HFF-Myc (cell line): ENCODE measurements at regions not wholly inside any gene's neighbourhood (a gene's known extent, or its start where the extent isn't known, plus 50 kb on each side); places are given as distances from the start of the nearest gene placed in this dataset.

ENCODE experiments used
- DNase-seq: peaks from one replicate; pipeline ENCODE4 v3.0.0-alpha.2; 2011; ENCODE audit warnings: low read depth; ENCODE audit errors: extremely low read depth
- H3K4me3 ChIP-seq: replicated peaks from 2 replicates; pipeline ENCODE4 v1.5.1; 2011; ENCODE audit warnings: low read depth, mild to moderate bottlenecking, control low read depth, low read length
- CTCF ChIP-seq: IDR thresholded peaks from 2 replicates; pipeline ENCODE4 v1.5.1; 2012; ENCODE audit warnings: mild to moderate bottlenecking, low read depth, low read length, control low read depth; ENCODE audit errors: missing control alignments

DNA sequence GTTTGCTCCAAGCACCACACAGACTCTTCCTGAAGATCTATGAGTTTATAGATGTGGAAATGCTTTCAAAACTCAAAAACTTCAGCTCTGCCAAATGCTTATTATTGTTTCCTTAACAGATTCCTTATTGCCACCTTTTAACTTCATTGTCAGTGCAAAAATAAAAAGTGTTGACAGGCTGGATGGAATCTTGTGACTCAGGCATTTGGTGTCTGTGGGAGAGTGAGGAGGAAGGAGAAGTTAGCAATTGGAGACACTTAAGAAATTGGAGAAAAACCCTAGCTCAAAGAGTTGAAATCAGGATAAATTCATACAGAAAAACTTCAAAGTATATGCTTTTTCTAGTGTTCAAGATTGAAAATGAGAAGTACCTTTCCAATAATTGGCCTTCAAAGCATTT is 140.6 kb upstream of the PUM3 start:
- DNase-seq: no peak
- TF ChIP-seq CTCF: no peak
- no peak overlapping the region for H3K4me3 ChIP-seq

DNA sequence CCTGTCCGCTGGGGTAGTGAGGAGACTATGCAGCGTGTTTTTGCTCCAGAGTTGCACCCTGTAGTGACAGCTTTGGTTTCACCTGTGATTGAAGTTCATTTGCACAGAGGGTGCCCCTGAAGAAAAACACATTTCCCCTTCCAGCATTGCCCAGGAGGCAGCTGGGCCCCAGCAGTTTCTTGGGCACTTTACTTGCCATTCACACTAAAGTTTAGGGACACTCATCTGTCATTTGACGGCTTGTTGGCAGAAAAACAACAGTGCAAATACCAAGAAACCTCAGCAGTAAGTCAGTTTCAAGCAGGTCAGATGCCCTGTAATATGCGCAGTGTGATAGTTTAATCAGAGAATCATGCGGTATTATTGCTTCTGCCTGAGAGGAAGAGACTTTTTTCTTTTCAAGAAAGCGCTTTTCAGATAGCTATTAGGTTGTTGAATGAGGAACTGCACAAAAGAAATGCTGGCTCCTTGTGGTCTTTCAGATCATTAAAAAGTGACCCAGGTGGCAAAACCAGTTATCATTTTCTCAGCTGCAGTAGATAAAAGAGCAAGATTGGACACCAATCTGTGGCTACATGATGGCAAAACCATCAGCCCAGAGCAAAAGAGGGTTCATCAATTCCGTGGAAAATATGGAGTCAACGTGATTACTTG is 136.2 kb upstream of the PUM3 start:
- DNase-seq: no peak
- TF ChIP-seq CTCF: no peak
- no peak overlapping the region for H3K4me3 ChIP-seq

DNA sequence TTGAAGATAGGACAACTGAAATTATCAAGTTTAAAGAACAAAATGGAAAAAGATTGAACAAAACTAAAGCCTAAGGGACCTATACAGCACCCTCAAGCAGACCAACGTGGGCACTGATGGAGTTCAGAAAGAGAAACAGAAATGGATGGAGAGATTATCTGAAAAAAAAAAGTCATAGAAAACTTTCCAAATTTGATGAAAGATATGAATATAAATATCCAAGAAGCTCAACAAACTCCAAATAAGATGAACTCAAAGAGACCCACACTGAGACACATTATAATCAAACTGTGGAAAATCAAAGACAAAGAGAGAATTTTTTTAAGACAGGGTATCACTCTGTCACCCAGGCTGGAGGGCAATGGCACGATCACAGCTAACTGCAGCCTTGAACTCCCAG is 128.6 kb upstream of the PUM3 start:
- no peak for DNase-seq
- H3K4me3 ChIP-seq: no peak overlapping the region
- no peak for TF ChIP-seq CTCF

- H3K4me3 ChIP-seq: no peak overlapping the region
- DNase-seq: no peak
- TF ChIP-seq CTCF: no peak
Measured at GRCh38 chr9:2970864-2971263, 127.0 kb upstream of the PUM3 start.

DNA sequence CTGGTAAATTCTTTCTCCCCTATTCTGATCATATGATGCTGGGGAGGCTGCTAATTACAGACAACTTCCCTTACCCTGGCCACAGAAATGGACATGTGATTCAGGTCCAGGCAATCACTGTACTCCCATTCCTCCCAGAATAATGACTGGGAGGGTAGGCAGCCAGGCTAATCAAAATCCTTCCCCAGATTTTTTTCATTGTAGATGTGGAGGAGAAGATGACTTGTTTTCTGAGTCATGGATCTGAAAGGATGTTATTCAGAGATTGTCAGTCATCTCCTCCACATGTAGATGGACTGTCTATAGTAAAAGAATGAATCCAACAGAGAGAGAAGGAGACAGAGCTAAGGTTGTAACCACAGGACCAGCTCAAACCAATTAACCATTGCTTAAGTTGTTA is 123.9 kb upstream of the PUM3 start:
- DNase-seq: no peak

DNA sequence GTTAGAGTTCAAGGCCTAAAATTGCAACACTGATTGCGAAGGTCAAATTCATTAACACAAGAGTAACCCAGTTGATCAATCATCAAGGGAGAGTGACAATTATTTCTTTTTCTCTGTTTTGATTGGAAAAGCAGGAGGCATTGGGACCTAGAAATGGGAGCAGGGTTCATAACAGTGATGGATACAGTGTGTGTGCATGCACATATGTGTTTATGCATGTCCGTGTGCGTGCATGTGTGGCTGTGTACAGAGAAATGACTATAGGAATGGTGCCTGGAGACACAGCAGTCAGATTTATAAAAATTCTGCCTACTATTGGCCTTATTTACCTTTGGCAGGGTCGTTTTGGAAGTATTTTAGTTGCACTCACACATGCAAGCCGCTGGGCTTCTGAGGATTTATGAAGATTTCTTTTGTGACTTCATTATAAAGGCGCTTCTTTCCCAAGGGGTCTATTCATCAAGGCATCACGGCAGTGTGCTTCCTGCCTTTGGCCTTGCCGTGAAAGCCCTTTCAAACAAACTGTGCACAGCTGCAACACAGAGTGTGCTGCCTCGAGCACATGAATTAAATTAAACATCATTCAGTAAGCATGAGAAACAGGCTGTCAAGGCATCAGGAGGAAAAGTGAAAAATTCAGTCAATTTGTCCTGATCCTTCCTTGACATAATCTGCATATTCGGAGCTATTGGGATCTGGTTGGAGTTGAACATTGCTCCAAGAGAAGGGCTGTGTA is 122.8 kb upstream of the PUM3 start:
- no peak for TF ChIP-seq CTCF
- no peak for DNase-seq
- no peak overlapping the region for H3K4me3 ChIP-seq

More for the DNA sequence above, 123.9 kb upstream of the PUM3 start:
- H3K4me3 ChIP-seq: no peak overlapping the region
- TF ChIP-seq CTCF: no peak
